HUES64 (cell line): ENCODE measurements at regions not wholly inside any gene's neighbourhood (a gene's known extent, or its start where the extent isn't known, plus 50 kb on each side); places are given as distances from the start of the nearest gene placed in this dataset.
"Not testable (repeated sequence)": the region's sequence is repeated elsewhere in the genome, so short reads cannot be mapped to it uniquely, and the experiment has no call there.

ENCODE experiments used
- H3K27ac ChIP-seq: 2 replicates; pipeline ENCODE4 v1.7.0; 2013; ENCODE audit warnings: low read depth, low read length, inconsistent platforms
- H3K27me3 ChIP-seq: 2 replicates; pipeline ENCODE4 v1.6.1; 2013; ENCODE audit warnings: mild to moderate bottlenecking, low read length; ENCODE audit not compliant: insufficient read depth
- H3K36me3 ChIP-seq: 2 replicates; pipeline ENCODE4 v1.6.1; 2013; ENCODE audit warnings: mild to moderate bottlenecking, low read length; ENCODE audit not compliant: insufficient read depth
- H3K4me1 ChIP-seq: 2 replicates; pipeline ENCODE4 v1.6.1; 2013; ENCODE audit warnings: mild to moderate bottlenecking, low read length, moderate library complexity; ENCODE audit not compliant: insufficient read depth
- H3K4me3 ChIP-seq: 2 replicates; pipeline ENCODE4 v1.5.1; 2013; ENCODE audit warnings: mild to moderate bottlenecking, low read length, moderate library complexity
- H3K9ac ChIP-seq: 2 replicates; pipeline ENCODE4 v1.6.1; 2013; ENCODE audit warnings: mild to moderate bottlenecking, low read depth, low read length
- H3K9me3 ChIP-seq: 2 replicates; pipeline ENCODE4 v1.6.1; 2013; ENCODE audit warnings: low read depth, low read length; ENCODE audit not compliant: insufficient read depth
- whole genome bisulfite sequencing: fragments of 150-250, 120-280 bp; methylation state at CpG from one replicate; pipeline ENCODE4 v1.1.7; 2013; ENCODE audit warnings: missing lambda C conversion rate; 5-methylcytosine and 5-hydroxymethylcytosine counted together

DNA sequence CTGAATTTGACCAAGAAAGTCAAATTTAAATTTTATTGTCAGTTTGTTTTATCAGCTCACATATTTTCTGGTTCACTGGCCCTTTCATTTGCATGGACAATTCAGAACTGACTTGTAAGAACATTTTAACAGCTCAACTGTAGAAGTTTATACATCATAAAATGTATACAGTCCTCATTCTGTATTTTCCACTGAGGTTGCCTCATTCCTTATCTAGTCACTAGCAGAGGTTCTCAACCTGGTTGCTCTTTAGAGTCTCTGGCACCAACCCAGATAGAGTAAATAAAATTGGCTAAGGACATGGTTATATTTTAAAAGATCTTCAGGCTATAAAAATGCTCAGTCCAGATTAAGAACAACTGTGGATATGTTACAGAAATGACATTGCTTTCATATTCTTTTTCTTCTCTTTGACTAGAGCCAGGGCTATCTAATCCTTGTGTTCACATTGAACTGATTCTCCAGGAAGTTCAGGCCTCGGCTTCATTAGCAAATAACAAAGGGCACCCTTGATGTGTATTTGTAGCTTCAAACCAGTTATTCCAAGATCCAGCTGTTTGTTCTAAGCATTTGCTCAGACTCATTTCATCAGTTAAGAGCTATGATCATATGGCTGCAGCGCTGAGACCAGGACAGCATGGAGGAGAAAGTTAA, 782.5 kb downstream of the ETS1 start:
- Histone ChIP-seq H3K9ac (no peak overlapping the region), H3K27ac (no peak overlapping the region), H3K27me3 (no peaks in the 10 kb centered on the region), H3K36me3 (no peaks in the 10 kb centered on the region), H3K4me3 (no peak overlapping the region), H3K4me1 (peaks cover 5% of the 10 kb centered on the region; the same call in 1 of the 2 replicates), H3K9me3 (no peaks in the 10 kb centered on the region)
- 88% methylated on average over 2 of the region's 2 CpGs for WGBS

DNA sequence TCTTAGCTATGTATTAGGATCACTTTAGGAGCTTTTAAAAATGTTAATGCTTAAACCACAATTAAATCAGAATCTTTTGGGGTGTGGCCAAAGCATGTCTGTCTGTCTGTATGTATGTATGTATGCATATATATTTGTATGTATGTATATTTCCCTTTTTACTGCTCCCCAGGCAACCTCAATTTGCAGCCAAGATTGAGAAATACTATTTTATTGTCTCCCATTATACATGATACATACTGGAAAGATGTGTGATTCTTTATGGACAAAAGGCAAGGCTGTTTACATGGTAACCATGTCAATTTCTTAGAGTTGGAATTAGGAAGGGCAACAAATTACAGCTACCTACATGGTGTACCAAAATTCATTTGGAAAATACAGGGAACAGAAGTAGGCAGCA, 783.6 kb downstream of the ETS1 start:
- no peaks in the 10 kb centered on the region for H3K36me3 ChIP-seq
- peaks cover 5% of the 10 kb centered on the region; the same call in 1 of the 2 replicates for H3K4me1 ChIP-seq

GRCh38 chr11:127800989-127801688, 786.2 kb downstream of the ETS1 start:
- H3K36me3 ChIP-seq: no peaks in the 10 kb centered on the region
- H3K4me1 ChIP-seq: no peaks in the 10 kb centered on the region
- H3K27ac ChIP-seq: no peak overlapping the region
- 91% methylated on average over 5 of the region's 6 CpGs for WGBS
- H3K9me3 ChIP-seq: no peaks in the 10 kb centered on the region
- H3K4me3 ChIP-seq: no peak overlapping the region
- no peak overlapping the region for H3K9ac ChIP-seq
- H3K27me3 ChIP-seq: no peaks in the 10 kb centered on the region

More for the DNA sequence above, 783.6 kb downstream of the ETS1 start:
- Histone ChIP-seq H3K9me3 (no peaks in the 10 kb centered on the region), H3K9ac (no peak overlapping the region), H3K27me3 (no peaks in the 10 kb centered on the region), H3K4me3 (no peak overlapping the region), H3K27ac (no peak overlapping the region)

GRCh38 chr11:127795326-127795725, 792.0 kb downstream of the ETS1 start:
- no peaks in the 10 kb centered on the region for H3K9me3 ChIP-seq
- H3K27ac ChIP-seq: no peak overlapping the region
- H3K4me1 ChIP-seq: peaks cover 9% of the 10 kb centered on the region
- H3K4me3 ChIP-seq: no peak overlapping the region
- H3K9ac ChIP-seq: no peak overlapping the region
- H3K27me3 ChIP-seq: no peaks in the 10 kb centered on the region
- no peaks in the 10 kb centered on the region for H3K36me3 ChIP-seq

DNA sequence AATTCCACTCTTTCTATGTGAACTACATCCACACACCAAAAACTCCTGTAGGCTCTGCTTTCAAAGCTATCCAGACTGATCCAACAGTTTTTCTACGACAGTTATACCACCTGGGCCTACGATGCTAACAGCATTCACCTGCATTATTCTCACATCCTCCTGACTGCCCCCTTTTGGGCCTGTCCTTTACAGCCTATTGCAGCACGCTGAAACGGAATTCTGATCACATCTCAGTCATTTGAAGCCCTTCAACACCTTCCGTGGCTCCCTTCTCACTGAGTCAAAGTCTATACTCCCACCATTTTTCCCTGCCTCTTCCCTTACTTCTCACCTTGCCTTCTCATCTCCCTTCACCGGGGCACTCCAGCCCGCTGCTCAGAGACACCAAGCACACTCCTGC, 791.3 kb upstream of the KIRREL3 start:
- peaks cover 13% of the 10 kb centered on the region for H3K4me1 ChIP-seq
- H3K27me3 ChIP-seq: no peaks in the 10 kb centered on the region
- no peak overlapping the region for H3K4me3 ChIP-seq
- H3K9ac ChIP-seq: no peak overlapping the region
- no peaks in the 10 kb centered on the region for H3K36me3 ChIP-seq
- H3K27ac ChIP-seq: no peak overlapping the region
- no peaks in the 10 kb centered on the region for H3K9me3 ChIP-seq
- WGBS: 85% methylated on average over 7 of the region's 7 CpGs

DNA sequence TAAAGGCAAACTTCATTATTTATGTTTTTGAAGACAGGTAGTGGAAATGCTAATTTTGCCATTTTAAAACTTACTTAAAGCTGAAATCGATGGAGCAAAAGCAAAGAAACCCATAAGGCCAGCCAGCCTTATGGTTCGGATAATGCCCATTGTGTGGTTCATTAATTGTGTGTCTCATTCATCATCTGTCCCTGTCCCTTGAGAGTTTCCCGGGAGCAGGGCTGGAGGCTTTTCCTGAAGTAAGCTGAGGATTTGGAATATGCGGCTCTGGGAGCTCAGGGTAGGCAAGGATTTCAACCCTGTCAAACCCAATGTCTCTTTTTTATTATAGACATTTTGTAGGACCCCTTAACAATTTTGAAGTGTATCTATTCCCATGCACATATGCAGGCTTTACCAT, 790.0 kb upstream of the KIRREL3 start:
- Histone ChIP-seq H3K27ac (no peak overlapping the region), H3K27me3 (no peaks in the 10 kb centered on the region), H3K36me3 (no peaks in the 10 kb centered on the region), H3K9me3 (no peaks in the 10 kb centered on the region), H3K4me1 (peaks cover 13% of the 10 kb centered on the region), H3K4me3 (no peak overlapping the region), H3K9ac (no peak overlapping the region)
- 86% methylated on average over 4 of the region's 4 CpGs for WGBS

DNA sequence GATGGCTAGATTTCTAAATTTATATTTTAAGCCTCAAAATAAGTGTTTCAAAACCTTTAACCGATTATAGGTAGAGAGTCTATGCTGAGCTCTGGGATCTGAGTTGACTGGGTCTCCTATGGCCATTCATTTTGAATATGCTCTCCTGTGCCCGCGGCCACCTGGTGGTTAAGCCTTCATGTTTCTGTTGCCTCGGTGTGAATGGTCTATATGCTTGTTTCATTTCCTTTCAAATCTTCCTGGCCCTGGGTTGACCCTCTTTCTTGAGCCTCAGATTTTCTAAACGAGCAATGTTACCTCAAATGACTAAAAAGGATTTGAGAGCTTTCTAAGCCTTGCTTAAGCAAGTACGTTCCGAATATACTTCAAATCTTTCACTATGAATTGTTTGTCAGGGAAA, 789.4 kb upstream of the KIRREL3 start:
- 56% methylated on average over 5 of the region's 7 CpGs for whole genome bisulfite sequencing

DNA sequence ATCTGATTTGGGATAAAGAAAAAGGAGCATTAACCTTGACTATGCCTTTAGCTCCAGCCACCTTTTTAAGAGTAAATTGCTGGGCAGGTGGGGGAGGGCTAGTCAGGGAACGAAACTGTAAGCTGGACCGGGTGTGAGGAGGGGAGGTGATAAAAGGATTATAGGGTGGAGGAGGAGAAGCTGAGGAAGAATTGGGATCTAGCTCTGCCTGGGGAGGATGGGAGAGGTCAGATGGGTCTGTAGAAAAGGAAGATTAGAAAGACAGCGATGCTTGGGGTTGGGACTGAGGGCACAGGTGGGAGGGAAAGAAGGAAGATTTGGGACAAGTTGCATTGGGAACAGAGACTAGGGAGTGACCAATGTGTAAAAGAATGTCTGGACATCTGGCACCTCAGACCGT, 772.4 kb upstream of the KIRREL3 start:
- WGBS: 70% methylated on average over 4 of the region's 4 CpGs
- H3K9me3 ChIP-seq, H3K27ac ChIP-seq, H3K4me3 ChIP-seq, H3K36me3 ChIP-seq, H3K9ac ChIP-seq, H3K27me3 ChIP-seq: not testable (repeated sequence)
- peaks cover 20% of the 10 kb centered on the region for H3K4me1 ChIP-seq

More for the DNA sequence above, 789.4 kb upstream of the KIRREL3 start:
- Histone ChIP-seq H3K9me3 (no peaks in the 10 kb centered on the region), H3K36me3 (no peaks in the 10 kb centered on the region), H3K27me3 (no peaks in the 10 kb centered on the region), H3K9ac (no peak overlapping the region), H3K27ac (no peak overlapping the region), H3K4me1 (peaks cover 10% of the 10 kb centered on the region), H3K4me3 (no peak overlapping the region)

- not testable (repeated sequence) for H3K9me3 ChIP-seq, H3K27me3 ChIP-seq, H3K4me3 ChIP-seq, H3K36me3 ChIP-seq, H3K27ac ChIP-seq, H3K9ac ChIP-seq
- 22% methylated on average over 3 of the region's 4 CpGs for WGBS
- H3K4me1 ChIP-seq: peaks cover 17% of the 10 kb centered on the region
These were observed 768.4 kb upstream of the KIRREL3 start for GRCh38 chr11:127768931-127769330.

DNA sequence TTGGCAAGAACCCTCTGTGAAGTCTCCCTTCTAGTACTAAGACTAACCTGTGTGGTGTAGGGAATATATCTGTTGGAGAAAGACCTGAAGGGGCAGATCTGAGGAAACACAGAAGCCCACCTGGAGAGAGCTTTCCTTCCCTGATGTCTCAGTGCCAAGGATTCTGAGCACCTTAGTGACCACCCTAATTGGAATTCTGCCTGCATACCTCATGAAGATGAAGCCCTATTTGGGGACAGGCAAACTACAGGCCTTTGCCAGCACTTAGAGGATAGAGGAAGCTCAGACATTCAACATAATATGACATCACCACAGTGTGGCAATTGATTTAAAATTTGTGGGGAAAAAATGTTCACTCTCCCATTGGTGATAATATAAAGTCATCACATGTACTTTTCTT, 766.2 kb upstream of the KIRREL3 start:
- no peak overlapping the region for H3K9ac ChIP-seq
- peaks cover 17% of the 10 kb centered on the region for H3K4me1 ChIP-seq
- no peak overlapping the region for H3K27ac ChIP-seq
- H3K9me3 ChIP-seq: no peaks in the 10 kb centered on the region
- no peak overlapping the region for H3K4me3 ChIP-seq
- no peaks in the 10 kb centered on the region for H3K27me3 ChIP-seq
- H3K36me3 ChIP-seq: no peaks in the 10 kb centered on the region

DNA sequence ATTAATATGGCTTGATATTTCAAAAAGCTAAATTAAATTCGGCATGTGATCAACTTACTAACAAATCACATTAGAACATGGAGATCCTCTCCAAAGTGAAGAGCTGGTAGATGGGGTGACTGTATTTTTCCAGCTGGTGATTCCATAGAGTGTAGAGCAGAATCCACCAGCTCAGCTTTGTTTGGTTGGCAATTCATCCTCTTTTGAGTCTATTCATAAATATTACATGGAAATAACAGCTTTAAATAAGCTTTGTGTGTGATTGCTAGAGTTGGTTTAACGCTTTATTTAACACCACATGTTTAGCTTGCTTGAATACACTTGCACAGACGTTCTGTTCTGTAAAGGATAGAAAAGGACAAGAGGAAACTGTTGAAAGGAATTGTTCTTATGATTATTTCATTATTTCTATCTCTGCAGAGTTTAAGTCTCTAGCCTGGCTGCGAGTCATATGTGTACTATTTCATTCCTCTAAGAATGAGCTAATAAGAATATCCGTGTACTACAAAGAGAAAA, 738.3 kb upstream of the KIRREL3 start:
- 95% methylated on average over 4 of the region's 5 CpGs for WGBS
- Histone ChIP-seq H3K27me3 (no peaks in the 10 kb centered on the region), H3K4me3 (no peak overlapping the region), H3K36me3 (no peaks in the 10 kb centered on the region), H3K9me3 (no peaks in the 10 kb centered on the region), H3K4me1 (no peaks in the 10 kb centered on the region), H3K27ac (no peak overlapping the region), H3K9ac (no peak overlapping the region)
